Esophagus squamous epithelium (tissue), 5 donors: ENCODE measurements at regions not wholly inside any gene's neighbourhood (a gene's known extent, or its start where the extent isn't known, plus 50 kb on each side); places are given as distances from the start of the nearest gene placed in this dataset.

ENCODE experiments used
- DNase-seq: peaks from one replicate; lab custom pipeline; 2025; lab: John Stamatoyannopoulos, UW
- H3K27ac ChIP-seq, 4 donors: fragments of 200-600 bp; sonication (generic); one replicate each; pipeline ENCODE4 v1.5.1; 2016 to 2019; ENCODE audit warnings: mild to moderate bottlenecking in 1 of 4
- H3K27me3 ChIP-seq, 4 donors: fragments of 200-600 bp; sonication (generic); 1 replicate in 3 of 4; 2 replicates in 1 of 4; pipeline versions ENCODE4 v1.5.1 to v1.6.0; 2017 to 2021; ENCODE audit warnings: antibody characterized with exemption in 1 of 4
- H3K36me3 ChIP-seq, 3 donors: fragments of 200-600 bp; sonication (generic); one replicate each; pipeline ENCODE4 v1.5.1; 2016 to 2019
- H3K4me1 ChIP-seq, 3 donors: fragments of 200-600 bp; sonication (generic); one replicate each; pipeline ENCODE4 v1.5.1; 2017 to 2019
- H3K4me3 ChIP-seq, 4 donors: fragments of 200-600 bp; sonication (generic); 1 replicate in 3 of 4; 2 replicates in 1 of 4; pipeline ENCODE4 v1.5.1; 2016 to 2019; ENCODE audit warnings: mild to moderate bottlenecking in 2 of 4, moderate library complexity in 1 of 4
- H3K9me3 ChIP-seq, 3 donors: fragments of 200-600 bp; sonication (generic); one replicate each; pipeline ENCODE4 v1.5.1; 2016 to 2019
- CTCF ChIP-seq, 6 experiments: fragments of 450-650 bp in 4 of 6; fragments of 200-600 bp in 2 of 6; sonication (generic) in 2 of 6; IDR thresholded peaks; one replicate each; pipeline ENCODE4 v1.5.1; 2016 to 2019; ENCODE audit warnings: antibody characterized with exemption in 6 of 6, mild to moderate bottlenecking in 4 of 6, moderate library complexity in 4 of 6
- POLR2A ChIP-seq, 4 donors: fragments of 450-650 bp; IDR thresholded peaks; one replicate each; pipeline ENCODE4 v1.6.1; 2017; ENCODE audit warnings: antibody characterized with exemption in 4 of 4, mild to moderate bottlenecking in 4 of 4, moderate library complexity in 3 of 4
- WGBS, 2 donors: methylation state at CpG; one replicate each; pipeline ENCODE4 v1.1.5; 2018; 5-methylcytosine and 5-hydroxymethylcytosine counted together
- intact Hi-C: fragments of 100-400 bp; cut with DNase I; formaldehyde crosslinking; loops from one replicate; pipeline ENCODE4 v1.15.0; 2022
- donor health status: DM: yes; HTN: yes; CAD: no.

- no peak overlapping the region for H3K27ac ChIP-seq
- WGBS, 2 donors: 89 to 95% methylated on average over 1 of the region's 1 CpG
These were observed 151.1 kb upstream of the FUT8 start for GRCh38 chr14:65261425-65261920.

GRCh38 chr14:65261946-65262345 lies 150.6 kb upstream of the FUT8 start:
- no peak for DNase-seq
- no peak for TF ChIP-seq CTCF (IDR thresholded peaks at IDR 0.05)
- no peak for TF ChIP-seq POLR2A (IDR thresholded peaks at IDR 0.05)
- WGBS, 2 donors: 64% methylated on average over 3 of the region's 3 CpGs
- Histone ChIP-seq H3K4me3 (no peak overlapping the region), H3K4me1 (peaks cover 0 to 26% (median 0%) of the 10 kb centered on the region in 3 donors), H3K27me3 (no peaks in the 10 kb centered on the region), H3K36me3 (no peaks in the 10 kb centered on the region), H3K27ac (no peak overlapping the region), H3K9me3 (peaks cover 0 to 4% (median 0%) of the 10 kb centered on the region in 3 donors)
- intact Hi-C loops: no loop called here

More at GRCh38 chr14:65261425-65261920, 151.1 kb upstream of the FUT8 start:
- intact Hi-C loops: no loop called here
- Histone ChIP-seq H3K4me1 (peaks cover 0 to 21% (median 0%) of the 10 kb centered on the region in 3 donors), H3K4me3 (no peak overlapping the region), H3K36me3 (no peaks in the 10 kb centered on the region), H3K27me3 (no peaks in the 10 kb centered on the region), H3K9me3 (peaks cover 0 to 4% (median 0%) of the 10 kb centered on the region in 3 donors)
- TF ChIP-seq POLR2A (IDR thresholded peaks at IDR 0.05) (no peak), CTCF (IDR thresholded peaks at IDR 0.05) (no peak)
- no peak for DNase-seq

- peaks cover 0 to 16% (median 0%) of the 10 kb centered on the region in 3 donors for H3K4me1 ChIP-seq
- no peaks in the 10 kb centered on the region for H3K36me3 ChIP-seq
- no peak overlapping the region for H3K4me3 ChIP-seq
- peaks cover 0 to 4% (median 0%) of the 10 kb centered on the region in 3 donors for H3K9me3 ChIP-seq
- no peak overlapping the region for H3K27ac ChIP-seq
- no peak for DNase-seq
- H3K27me3 ChIP-seq: no peaks in the 10 kb centered on the region
- TF ChIP-seq POLR2A (IDR thresholded peaks at IDR 0.05): no peak
- TF ChIP-seq CTCF (IDR thresholded peaks at IDR 0.05): no peak
- 77 to 83% methylated on average over 6 of the region's 6 CpGs for WGBS, 2 donors
- intact Hi-C loops: no loop called here
These were observed 149.2 kb upstream of the FUT8 start for GRCh38 chr14:65263177-65263788.

GRCh38 chr14:65267856-65268255 lies 144.7 kb upstream of the FUT8 start:
- H3K4me1 ChIP-seq: peaks cover 0 to 11% (median 0%) of the 10 kb centered on the region in 3 donors
- no peaks in the 10 kb centered on the region for H3K9me3 ChIP-seq
- no peak for DNase-seq
- intact Hi-C loops: no loop called here
- no peaks in the 10 kb centered on the region for H3K36me3 ChIP-seq
- no peak overlapping the region for H3K27ac ChIP-seq
- WGBS, 2 donors: 63 to 82% methylated on average over 5 of the region's 5 CpGs
- no peak overlapping the region for H3K4me3 ChIP-seq
- TF ChIP-seq CTCF (IDR thresholded peaks at IDR 0.05): no peak
- TF ChIP-seq POLR2A (IDR thresholded peaks at IDR 0.05): no peak
- H3K27me3 ChIP-seq: no peaks in the 10 kb centered on the region

GRCh38 chr14:65268594-65268993 lies 143.9 kb upstream of the FUT8 start:
- TF ChIP-seq POLR2A (IDR thresholded peaks at IDR 0.05): no peak
- TF ChIP-seq CTCF (IDR thresholded peaks at IDR 0.05): no peak
- H3K27me3 ChIP-seq: no peaks in the 10 kb centered on the region
- no peaks in the 10 kb centered on the region for H3K36me3 ChIP-seq
- peaks cover 0 to 11% (median 0%) of the 10 kb centered on the region in 3 donors for H3K4me1 ChIP-seq
- intact Hi-C loops: no loop called here
- WGBS, 2 donors: 89 to 91% methylated on average over 4 to 5 of the region's 5 CpGs
- no peak overlapping the region for H3K4me3 ChIP-seq
- no peaks in the 10 kb centered on the region for H3K9me3 ChIP-seq
- DNase-seq: no peak
- no peak overlapping the region for H3K27ac ChIP-seq
